ENCODE measurements at regions not wholly inside any gene's neighbourhood (a gene's known extent, or its start where the extent isn't known, plus 50 kb on each side); places are given as distances from the start of the nearest gene placed in this dataset.

DNA sequence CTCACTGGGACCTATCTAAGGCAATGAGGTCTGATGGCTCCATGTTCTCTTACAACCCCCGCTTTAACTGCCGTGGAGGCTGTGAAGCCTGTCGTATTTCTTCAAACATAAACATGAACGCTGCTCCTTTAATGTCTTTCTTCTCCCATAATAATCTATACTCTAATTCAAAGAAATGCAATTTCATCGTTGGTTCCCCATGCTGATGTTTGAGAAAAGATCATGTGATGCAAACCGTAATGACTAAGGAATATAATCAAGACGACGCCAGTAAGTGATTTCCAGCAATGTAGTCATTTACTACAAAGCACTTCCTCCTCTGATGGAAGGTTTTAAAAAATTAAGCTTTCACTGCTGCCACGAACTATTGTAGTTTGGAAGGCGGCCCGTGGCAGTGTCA, 102.6 kb upstream of the NEBL start:
- Histone ChIP-seq H3K4me1 (ENCODE audit: control insufficient read depth in 2 of 3, insufficient read depth in 2 of 3, low read depth in 1 of 3, low read length in 3 of 3) (no peaks in the 10 kb centered on the region), H3K36me3 (ENCODE audit: control insufficient read depth in 2 of 3, insufficient read depth in 3 of 3, low read length in 3 of 3) (no peaks in the 10 kb centered on the region), H3K9me3 (ENCODE audit: control insufficient read depth in 2 of 3, insufficient read depth in 1 of 3, low read length in 3 of 3) (no peaks in the 10 kb centered on the region), H3K27ac (ENCODE audit: low read depth in 2 of 2, low read length in 2 of 2) (no peak overlapping the region), H3K4me3 (ENCODE audit: low read length in 3 of 3) (no peak overlapping the region), H3K9ac (ENCODE audit: low read length in 3 of 3) (no peak overlapping the region), H3K27me3 (ENCODE audit: control insufficient read depth, insufficient read depth, low read length) (no peaks in the 10 kb centered on the region)
- FAIRE-seq (no peak), DNase-seq (no peak)
- intact Hi-C loops (cut with DNase I), result no loop called here
- TF ChIP-seq, protein P1, sequence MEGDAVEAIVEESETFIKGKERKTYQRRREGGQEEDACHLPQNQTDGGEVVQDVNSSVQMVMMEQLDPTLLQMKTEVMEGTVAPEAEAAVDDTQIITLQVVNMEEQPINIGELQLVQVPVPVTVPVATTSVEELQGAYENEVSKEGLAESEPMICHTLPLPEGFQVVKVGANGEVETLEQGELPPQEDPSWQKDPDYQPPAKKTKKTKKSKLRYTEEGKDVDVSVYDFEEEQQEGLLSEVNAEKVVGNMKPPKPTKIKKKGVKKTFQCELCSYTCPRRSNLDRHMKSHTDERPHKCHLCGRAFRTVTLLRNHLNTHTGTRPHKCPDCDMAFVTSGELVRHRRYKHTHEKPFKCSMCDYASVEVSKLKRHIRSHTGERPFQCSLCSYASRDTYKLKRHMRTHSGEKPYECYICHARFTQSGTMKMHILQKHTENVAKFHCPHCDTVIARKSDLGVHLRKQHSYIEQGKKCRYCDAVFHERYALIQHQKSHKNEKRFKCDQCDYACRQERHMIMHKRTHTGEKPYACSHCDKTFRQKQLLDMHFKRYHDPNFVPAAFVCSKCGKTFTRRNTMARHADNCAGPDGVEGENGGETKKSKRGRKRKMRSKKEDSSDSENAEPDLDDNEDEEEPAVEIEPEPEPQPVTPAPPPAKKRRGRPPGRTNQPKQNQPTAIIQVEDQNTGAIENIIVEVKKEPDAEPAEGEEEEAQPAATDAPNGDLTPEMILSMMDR (IDR thresholded peaks at IDR 0.05; ENCODE audit: borderline replicate concordance, extremely low read depth, insufficient read depth), result no peak

DNA sequence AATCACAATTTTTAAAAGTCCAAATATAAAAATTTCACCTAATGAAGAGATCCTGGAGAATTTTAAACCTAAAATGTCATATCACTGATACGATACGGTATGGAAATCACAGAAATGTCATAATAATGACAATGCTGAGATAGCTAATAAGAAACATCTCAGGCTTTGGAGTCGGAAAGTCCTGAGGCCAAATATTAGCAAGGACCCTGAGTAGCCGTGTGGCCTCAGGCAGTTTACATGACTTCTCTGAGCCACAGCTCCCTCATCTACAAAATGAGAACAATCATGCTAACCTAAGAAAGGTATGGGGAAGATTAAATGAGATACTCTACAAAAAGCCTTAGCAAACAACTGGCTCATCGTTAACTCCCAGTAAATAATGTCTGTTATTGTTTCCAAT, 100.9 kb upstream of the NEBL start:
- Histone ChIP-seq H3K27ac (ENCODE audit: low read depth in 2 of 2, low read length in 2 of 2) (no peak overlapping the region), H3K27me3 (ENCODE audit: control insufficient read depth, insufficient read depth, low read length) (no peaks in the 10 kb centered on the region), H3K9me3 (ENCODE audit: control insufficient read depth in 2 of 3, insufficient read depth in 1 of 3, low read length in 3 of 3) (no peaks in the 10 kb centered on the region), H3K9ac (ENCODE audit: low read length in 3 of 3) (no peak overlapping the region), H3K4me1 (ENCODE audit: control insufficient read depth in 2 of 3, insufficient read depth in 2 of 3, low read depth in 1 of 3, low read length in 3 of 3) (no peaks in the 10 kb centered on the region), H3K36me3 (ENCODE audit: control insufficient read depth in 2 of 3, insufficient read depth in 3 of 3, low read length in 3 of 3) (no peaks in the 10 kb centered on the region), H3K4me3 (ENCODE audit: low read length in 3 of 3) (no peak overlapping the region)
- FAIRE-seq (no peak), DNase-seq (no peak)
- TF ChIP-seq, protein P1 (IDR thresholded peaks at IDR 0.05; ENCODE audit: borderline replicate concordance, extremely low read depth, insufficient read depth), result no peak
- intact Hi-C loops (cut with DNase I), result no loop called here

DNA sequence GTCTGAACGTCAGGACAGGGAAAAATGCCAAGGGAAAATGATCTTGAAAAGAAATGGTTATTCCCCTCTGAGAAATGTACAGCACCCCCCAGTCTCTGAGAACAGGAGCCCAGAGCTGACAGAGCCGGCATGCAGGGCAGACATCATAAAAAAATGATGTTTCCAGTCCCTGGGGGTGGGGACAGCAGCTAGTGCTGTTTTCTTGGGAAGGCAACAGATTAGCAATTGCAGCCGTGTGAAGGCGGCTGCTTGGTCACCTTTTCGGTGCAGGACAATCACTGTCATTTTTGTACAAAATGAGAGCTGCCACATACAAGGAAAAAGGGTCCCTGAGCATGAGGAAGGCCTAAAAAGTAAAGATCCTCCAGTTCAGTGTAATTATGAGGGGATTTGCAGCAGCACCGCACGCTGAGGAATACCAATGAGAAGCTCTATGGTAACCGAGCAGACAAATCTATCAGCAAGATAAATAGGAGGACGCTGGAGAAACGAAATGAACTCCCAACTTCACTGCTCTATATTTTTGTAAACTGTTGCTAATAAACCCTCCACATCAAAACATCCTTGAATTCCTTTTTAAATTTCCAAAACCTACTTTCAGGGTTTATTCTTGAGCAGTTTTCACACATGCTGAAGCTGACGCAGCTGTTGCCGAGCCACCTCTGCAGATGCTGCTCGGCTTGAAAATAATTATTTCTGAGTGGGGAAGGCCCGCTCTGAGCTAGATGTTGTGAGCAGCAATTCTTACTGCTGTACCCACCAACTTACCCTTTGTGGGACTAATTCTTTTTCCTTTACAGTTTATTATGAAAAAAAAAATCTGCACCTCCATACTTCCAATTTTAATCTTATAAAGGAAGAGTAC, 98.2 kb upstream of the NEBL start:
- DNase-seq (peak in 1 of 5 donors; percentile 21), FAIRE-seq (no peak)
- Histone ChIP-seq H3K27ac (ENCODE audit: low read depth in 2 of 2, low read length in 2 of 2) (no peak overlapping the region), H3K9ac (ENCODE audit: low read length in 3 of 3) (peak overlapping the region in 1 of 3 donors; percentile 16), H3K36me3 (ENCODE audit: control insufficient read depth in 2 of 3, insufficient read depth in 3 of 3, low read length in 3 of 3) (no peaks in the 10 kb centered on the region), H3K4me1 (ENCODE audit: control insufficient read depth in 2 of 3, insufficient read depth in 2 of 3, low read depth in 1 of 3, low read length in 3 of 3) (no peaks in the 10 kb centered on the region), H3K27me3 (ENCODE audit: control insufficient read depth, insufficient read depth, low read length) (no peaks in the 10 kb centered on the region), H3K4me3 (ENCODE audit: low read length in 3 of 3) (peak overlapping the region in 1 of 3 donors; percentile 29), H3K9me3 (ENCODE audit: control insufficient read depth in 2 of 3, insufficient read depth in 1 of 3, low read length in 3 of 3) (no peaks in the 10 kb centered on the region)
- TF ChIP-seq, protein P1 (IDR thresholded peaks at IDR 0.05; ENCODE audit: borderline replicate concordance, extremely low read depth, insufficient read depth), result no peak
- intact Hi-C loops (cut with DNase I), result no loop called here
